ENCODE measurements at regions not wholly inside any gene's neighbourhood (a gene's known extent, or its start where the extent isn't known, plus 50 kb on each side); places are given as distances from the start of the nearest gene placed in this dataset.

- intact Hi-C loops (cut with micrococcal nuclease) = no loop called here
- H4K20me1 ChIP-seq (replicated peaks; ENCODE audit: control insufficient read depth, insufficient read depth, low read length) = no peaks in the 10 kb centered on the region
- H3K4me1 ChIP-seq (replicated peaks in 1 of 2; ENCODE audit: control insufficient read depth in 2 of 2, insufficient read depth in 2 of 2, low read length in 2 of 2) = no peaks in the 10 kb centered on the region
- CTCF ChIA-PET (ENCODE audit: low intra/inter-chr PET ratio) = no interaction called here
- no peaks in the 10 kb centered on the region for H3K27me3 ChIP-seq (ENCODE audit: control insufficient read depth in 2 of 2, insufficient read depth in 2 of 2, low read length in 2 of 2)
- POLR2A ChIA-PET = interaction anchor here (0.6 kb wide), 1 partner anchor 213 kb away, joined by 3 read pairs; no protein-coding TSS in a partner anchor
- H3K27ac ChIP-seq (ENCODE audit: extremely low read depth, low read depth, low read length) = no peak overlapping the region
- H3K9me1 ChIP-seq (ENCODE audit: control insufficient read depth, insufficient read depth, low read length) = no peaks in the 10 kb centered on the region
- in situ Hi-C loops (cut with MboI) = no loop called here
- no peak for FAIRE-seq
- no peak overlapping the region for H3K4me3 ChIP-seq
- no peak for DNase-seq (ENCODE audit: extremely low read depth in 1 of 4, low spot score in 3 of 4)
- no peak overlapping the region for H2AFZ ChIP-seq (ENCODE audit: low read depth, low read length)
- H3K79me2 ChIP-seq (ENCODE audit: control insufficient read depth, insufficient read depth, low read length) = no peaks in the 10 kb centered on the region
- H3K36me3 ChIP-seq (ENCODE audit: control insufficient read depth, insufficient read depth, low read length) = no peaks in the 10 kb centered on the region
- TF ChIP-seq KDM1A (IDR thresholded peaks at IDR 0.05) (no peak), ZNF76 (CRISPR knock-in tag; IDR thresholded peaks at IDR 0.05; ENCODE audit: borderline replicate concordance) (no peak), RBM17 (IDR thresholded peaks at IDR 0.05; ENCODE audit: borderline replicate concordance, low read depth, low read length) (no peak), ZNF134 (CRISPR knock-in tag; conservative IDR thresholded peaks at IDR 0.05) (no peak)
- 7% methylated on average over 3 of the region's 5 CpGs for WGBS (ENCODE audit: insufficient coverage, low coverage, missing lambda C conversion rate)
- ATAC-seq = no peak
- H3K9ac ChIP-seq (ENCODE audit: insufficient read depth in 1 of 2, low read depth in 2 of 2, low read length in 2 of 2) = no peak overlapping the region
- H3K4me2 ChIP-seq (ENCODE audit: insufficient read depth, low read length) = no peak overlapping the region
- BruUV-seq (replicated peaks) = no TSS peak
- no peaks in the 10 kb centered on the region for H3K9me3 ChIP-seq (replicated peaks; ENCODE audit: control insufficient read depth, insufficient read depth, low read depth, low read length)
These were observed 351.2 kb downstream of the SH3GL2 start for GRCh38 chr9:17930071-17930470.

GRCh38 chr9:17936365-17936764 is 357.5 kb downstream of the SH3GL2 start:
- Histone ChIP-seq H4K20me1 (replicated peaks; ENCODE audit: control insufficient read depth, insufficient read depth, low read length) (no peaks in the 10 kb centered on the region), H2AFZ (ENCODE audit: low read depth, low read length) (no peak overlapping the region), H3K9ac (ENCODE audit: insufficient read depth in 1 of 2, low read depth in 2 of 2, low read length in 2 of 2) (no peak overlapping the region), H3K9me1 (ENCODE audit: control insufficient read depth, insufficient read depth, low read length) (no peaks in the 10 kb centered on the region), H3K27ac (ENCODE audit: extremely low read depth, low read depth, low read length) (no peak overlapping the region), H3K9me3 (replicated peaks; ENCODE audit: control insufficient read depth, insufficient read depth, low read depth, low read length) (no peaks in the 10 kb centered on the region), H3K27me3 (ENCODE audit: control insufficient read depth in 2 of 2, insufficient read depth in 2 of 2, low read length in 2 of 2) (no peaks in the 10 kb centered on the region), H3K4me3 (no peak overlapping the region), H3K36me3 (ENCODE audit: control insufficient read depth, insufficient read depth, low read length) (no peaks in the 10 kb centered on the region), H3K4me2 (ENCODE audit: insufficient read depth, low read length) (no peak overlapping the region), H3K4me1 (replicated peaks in 1 of 2; ENCODE audit: control insufficient read depth in 2 of 2, insufficient read depth in 2 of 2, low read length in 2 of 2) (no peaks in the 10 kb centered on the region), H3K79me2 (ENCODE audit: control insufficient read depth, insufficient read depth, low read length) (no peaks in the 10 kb centered on the region)
- ChIA-PET POLR2A (interaction anchor here (0.9 kb wide), 1 partner anchor 149 kb away, joined by 3 read pairs; no protein-coding TSS in a partner anchor), CTCF (ENCODE audit: low intra/inter-chr PET ratio) (no interaction called here)
- no peak for FAIRE-seq
- ATAC-seq = no peak
- DNase-seq (ENCODE audit: extremely low read depth in 1 of 4, low spot score in 3 of 4) = no peak
- intact Hi-C loops (cut with micrococcal nuclease) (no loop called here), in situ Hi-C loops (cut with MboI) (no loop called here)
- WGBS (ENCODE audit: insufficient coverage, low coverage, missing lambda C conversion rate) = 0% methylated on average over 5 of the region's 7 CpGs
- BruUV-seq (replicated peaks) = no TSS peak
- TF ChIP-seq ZNF347 (CRISPR knock-in tag; IDR thresholded peaks at IDR 0.05; ENCODE audit: low read depth) = no peak
- no peak for TF ChIP-seq FOXJ2 (tag; IDR thresholded peaks at IDR 0.05)
- no peak for TF ChIP-seq ETV6 (IDR thresholded peaks at IDR 0.05; ENCODE audit: borderline replicate concordance in 1 of 2, low read depth in 2 of 2, low read length in 1 of 2)
- no peak for TF ChIP-seq ETV6 (CRISPR knock-in tag; IDR thresholded peaks at IDR 0.05; ENCODE audit: borderline replicate concordance)
- TF ChIP-seq ZSCAN32 (CRISPR knock-in tag; IDR thresholded peaks at IDR 0.05) = no peak
- no peak for TF ChIP-seq ZNF785 (CRISPR knock-in tag; IDR thresholded peaks at IDR 0.05)
- no peak for TF ChIP-seq KLF13 (tag; IDR thresholded peaks at IDR 0.05; ENCODE audit: borderline replicate concordance, low read depth)
- no peak for TF ChIP-seq ZNF263 (CRISPR knock-in tag; IDR thresholded peaks at IDR 0.05; ENCODE audit: borderline replicate concordance)

Data from K562 (cell line).